ENCODE measurements at regions not wholly inside any gene's neighbourhood (a gene's known extent, or its start where the extent isn't known, plus 50 kb on each side); places are given as distances from the start of the nearest gene placed in this dataset.

DNA sequence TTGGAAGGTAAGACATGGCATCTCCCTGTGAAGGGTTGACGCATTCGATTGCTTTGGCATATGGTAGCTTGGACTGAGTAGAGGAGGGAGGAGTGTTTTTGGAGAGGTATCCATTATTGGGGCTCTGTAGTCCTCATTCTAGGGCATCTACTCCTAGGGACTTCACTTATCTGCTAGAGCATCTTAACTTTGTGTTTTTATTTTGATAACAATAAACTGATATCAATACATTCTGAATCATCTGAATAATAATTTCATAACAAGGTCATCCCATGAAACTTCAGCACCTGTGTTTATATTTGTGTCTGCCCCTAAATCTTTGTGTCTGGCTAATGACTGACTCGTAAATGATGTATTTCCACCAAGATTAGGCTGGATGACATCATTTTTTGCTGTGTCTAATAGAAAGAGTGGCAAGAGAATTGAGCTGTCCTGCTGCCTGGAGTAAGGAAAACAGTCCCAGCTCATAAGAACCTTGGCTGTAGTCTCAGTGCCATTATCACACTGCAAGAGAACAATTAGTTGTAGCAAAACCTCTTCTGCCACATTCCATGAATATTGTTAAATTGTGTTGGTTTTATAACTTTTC is 288.5 kb downstream of the PRL start:
- TF ChIP-seq EZH2phosphoT487 (IDR thresholded peaks at IDR 0.05; ENCODE audit: insufficient read depth, low read depth): no peak
- no peak for TF ChIP-seq EZH2 (IDR thresholded peaks at IDR 0.05; ENCODE audit: insufficient read depth, poor library complexity, severe bottlenecking)
- Histone ChIP-seq H3K79me2 (ENCODE audit: insufficient read depth) (no peaks in the 10 kb centered on the region), H3K9me2 (ENCODE audit: insufficient read depth) (no peaks in the 10 kb centered on the region), H3K9ac (no peak overlapping the region), H3F3A (ENCODE audit: insufficient read depth) (no peaks in the 10 kb centered on the region), H3K4me2 (ENCODE audit: unreplicated experiment) (no peak overlapping the region), H4K20me1 (ENCODE audit: insufficient read depth) (no peaks in the 10 kb centered on the region), H3K27me3 (replicated peaks; ENCODE audit: insufficient read depth) (no peaks in the 10 kb centered on the region), H3K27ac (no peak overlapping the region), H3K4me3 (no peak overlapping the region), H3K36me3 (ENCODE audit: low read depth) (no peaks in the 10 kb centered on the region), H3K9me3 (ENCODE audit: low read depth) (no peaks in the 10 kb centered on the region), H3K4me1 (ENCODE audit: insufficient read depth) (0 out of 2 replicates have a peak, but pooled peaks cover 3% of the 10 kb centered on the region), H2AFZ (no peak overlapping the region)
- DNase-seq: peak; percentile 15
- in situ Hi-C loops (cut with MboI): no loop called here
- WGBS, 2 experiments (ENCODE audit: low coverage in 1 of 2, low lambda C conversion rate in 2 of 2, missing lambda C conversion rate in 2 of 2): 65 to 72% methylated on average over 3 of the region's 3 CpGs

DNA sequence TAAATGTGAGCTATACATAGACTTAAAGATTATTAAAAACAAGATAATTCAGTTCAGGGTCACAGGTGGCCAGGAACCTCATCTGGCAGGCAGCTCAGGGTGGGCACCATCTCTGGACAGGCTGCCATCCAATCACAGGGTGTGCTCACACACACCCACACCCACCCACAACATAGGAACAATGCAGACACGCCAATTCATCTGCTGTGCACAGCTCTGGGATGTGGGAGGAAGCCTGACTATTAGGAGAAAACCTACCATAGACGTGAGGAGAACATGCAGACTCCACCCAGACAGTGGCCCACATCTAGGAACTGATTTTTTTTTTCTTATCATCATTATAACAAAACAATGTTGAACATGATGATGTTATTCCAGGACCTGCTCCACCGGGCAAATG is 286.7 kb downstream of the PRL start:
- TF ChIP-seq EZH2 (IDR thresholded peaks at IDR 0.05; ENCODE audit: insufficient read depth, poor library complexity, severe bottlenecking) (no peak), EZH2phosphoT487 (IDR thresholded peaks at IDR 0.05; ENCODE audit: insufficient read depth, low read depth) (no peak)
- Histone ChIP-seq H3K9ac (no peak overlapping the region), H3K4me1 (ENCODE audit: insufficient read depth) (no peaks in the 10 kb centered on the region), H3K36me3 (ENCODE audit: low read depth) (no peaks in the 10 kb centered on the region), H3F3A (ENCODE audit: insufficient read depth) (no peaks in the 10 kb centered on the region), H3K9me2 (ENCODE audit: insufficient read depth) (no peaks in the 10 kb centered on the region), H3K4me2 (ENCODE audit: unreplicated experiment) (no peak overlapping the region), H3K4me3 (no peak overlapping the region), H3K27me3 (replicated peaks; ENCODE audit: insufficient read depth) (no peaks in the 10 kb centered on the region), H3K9me3 (ENCODE audit: low read depth) (no peaks in the 10 kb centered on the region), H4K20me1 (ENCODE audit: insufficient read depth) (no peaks in the 10 kb centered on the region), H2AFZ (no peak overlapping the region), H3K27ac (no peak overlapping the region), H3K79me2 (ENCODE audit: insufficient read depth) (no peaks in the 10 kb centered on the region)
- in situ Hi-C loops (cut with MboI): no loop called here
- WGBS, 2 experiments (ENCODE audit: low coverage in 1 of 2, low lambda C conversion rate in 2 of 2, missing lambda C conversion rate in 2 of 2): 47 to 66% methylated on average over 3 of the region's 3 CpGs
- no peak for DNase-seq

DNA sequence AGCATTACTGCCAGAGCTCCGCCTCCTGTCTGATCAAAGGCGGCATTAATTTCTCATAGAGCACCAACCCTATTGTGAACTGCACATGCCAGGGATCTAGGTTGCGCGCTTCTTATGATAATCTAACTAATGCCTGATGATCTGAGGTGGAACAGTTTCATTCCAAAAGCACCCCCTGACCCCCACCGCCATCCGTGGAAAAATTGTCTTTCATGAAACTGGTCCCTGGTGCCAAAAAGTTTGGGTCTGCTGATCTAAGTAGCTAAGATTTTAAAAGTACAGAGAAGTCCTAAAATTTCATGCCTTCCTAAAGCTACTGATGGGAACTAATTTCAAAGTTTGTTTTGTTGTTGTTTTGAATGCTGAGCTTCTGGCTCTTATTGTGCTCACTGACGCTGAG is 281.6 kb downstream of the PRL start:
- H3K9me3 ChIP-seq (ENCODE audit: low read depth): no peaks in the 10 kb centered on the region
- H2AFZ ChIP-seq: no peak overlapping the region
- in situ Hi-C loops (cut with MboI): no loop called here
- no peaks in the 10 kb centered on the region for H3K4me1 ChIP-seq (ENCODE audit: insufficient read depth)
- H3K4me3 ChIP-seq: no peak overlapping the region
- no peaks in the 10 kb centered on the region for H3K36me3 ChIP-seq (ENCODE audit: low read depth)
- H3K9ac ChIP-seq: no peak overlapping the region
- no peaks in the 10 kb centered on the region for H4K20me1 ChIP-seq (ENCODE audit: insufficient read depth)
- H3K79me2 ChIP-seq (ENCODE audit: insufficient read depth): no peaks in the 10 kb centered on the region
- no peaks in the 10 kb centered on the region for H3K27me3 ChIP-seq (replicated peaks; ENCODE audit: insufficient read depth)
- 77 to 81% methylated on average over 7 of the region's 7 CpGs for WGBS, 2 experiments (ENCODE audit: low coverage in 1 of 2, low lambda C conversion rate in 2 of 2, missing lambda C conversion rate in 2 of 2)
- H3K27ac ChIP-seq: no peak overlapping the region
- no peaks in the 10 kb centered on the region for H3K9me2 ChIP-seq (ENCODE audit: insufficient read depth)
- DNase-seq: no peak
- TF ChIP-seq EZH2 (IDR thresholded peaks at IDR 0.05; ENCODE audit: insufficient read depth, poor library complexity, severe bottlenecking): no peak
- no peak for TF ChIP-seq EZH2phosphoT487 (IDR thresholded peaks at IDR 0.05; ENCODE audit: insufficient read depth, low read depth)
- no peak overlapping the region for H3K4me2 ChIP-seq (ENCODE audit: unreplicated experiment)
- no peaks in the 10 kb centered on the region for H3F3A ChIP-seq (ENCODE audit: insufficient read depth)

DNA sequence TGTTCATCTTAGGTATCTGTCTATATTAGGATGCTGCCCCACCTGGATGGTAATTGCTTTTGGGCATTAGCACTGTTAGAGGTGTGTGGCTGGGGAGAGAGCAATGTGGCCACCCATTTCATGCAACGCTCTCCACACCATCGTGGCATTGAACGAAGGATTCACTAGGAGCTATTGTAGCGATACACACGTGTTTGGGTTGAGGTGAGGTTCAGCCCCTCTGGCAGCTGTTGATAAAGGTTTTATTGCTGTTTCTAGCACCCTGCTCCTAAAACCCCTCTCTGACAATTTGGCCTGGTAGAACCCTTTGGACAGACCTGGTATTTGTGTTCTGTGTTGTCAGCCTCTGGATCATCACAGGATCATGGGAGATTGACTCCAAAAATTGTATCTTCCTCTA is 280.9 kb downstream of the PRL start:
- no peak overlapping the region for H3K4me3 ChIP-seq
- no peak overlapping the region for H3K27ac ChIP-seq
- H2AFZ ChIP-seq: no peak overlapping the region
- DNase-seq: no peak
- no peaks in the 10 kb centered on the region for H3K36me3 ChIP-seq (ENCODE audit: low read depth)
- no peaks in the 10 kb centered on the region for H3K4me1 ChIP-seq (ENCODE audit: insufficient read depth)
- no peaks in the 10 kb centered on the region for H3K9me2 ChIP-seq (ENCODE audit: insufficient read depth)
- no peaks in the 10 kb centered on the region for H3K9me3 ChIP-seq (ENCODE audit: low read depth)
- no peaks in the 10 kb centered on the region for H3F3A ChIP-seq (ENCODE audit: insufficient read depth)
- no peak overlapping the region for H3K9ac ChIP-seq
- 88 to 91% methylated on average over 5 of the region's 5 CpGs for WGBS, 2 experiments (ENCODE audit: low coverage in 1 of 2, low lambda C conversion rate in 2 of 2, missing lambda C conversion rate in 2 of 2)
- H3K79me2 ChIP-seq (ENCODE audit: insufficient read depth): no peaks in the 10 kb centered on the region
- TF ChIP-seq EZH2 (IDR thresholded peaks at IDR 0.05; ENCODE audit: insufficient read depth, poor library complexity, severe bottlenecking) (no peak), EZH2phosphoT487 (IDR thresholded peaks at IDR 0.05; ENCODE audit: insufficient read depth, low read depth) (no peak)
- H3K27me3 ChIP-seq (replicated peaks; ENCODE audit: insufficient read depth): no peaks in the 10 kb centered on the region
- in situ Hi-C loops (cut with MboI): no loop called here
- H4K20me1 ChIP-seq (ENCODE audit: insufficient read depth): no peaks in the 10 kb centered on the region
- no peak overlapping the region for H3K4me2 ChIP-seq (ENCODE audit: unreplicated experiment)

DNA sequence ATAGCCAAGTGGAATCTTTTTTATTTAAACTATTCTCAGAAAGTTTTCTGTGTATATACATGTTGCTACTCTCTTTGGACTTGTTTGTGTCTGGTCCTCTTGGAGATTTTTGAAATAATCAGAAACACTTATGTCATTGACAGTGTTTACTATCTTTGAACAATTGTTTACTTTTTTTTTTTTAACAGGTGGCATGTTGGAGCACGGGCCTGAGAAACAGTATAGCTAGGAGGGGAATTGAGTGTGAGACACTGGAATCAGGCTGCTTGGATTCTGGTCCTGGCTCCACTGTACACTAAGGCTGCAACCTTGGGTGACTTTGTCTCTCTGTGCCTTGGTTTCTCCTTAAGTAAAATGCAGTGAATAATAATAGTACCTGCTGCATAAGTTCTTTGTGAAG is 279.6 kb downstream of the PRL start:
- no peak overlapping the region for H3K9ac ChIP-seq
- H3K4me1 ChIP-seq (ENCODE audit: insufficient read depth): no peaks in the 10 kb centered on the region
- H3K4me2 ChIP-seq (ENCODE audit: unreplicated experiment): no peak overlapping the region
- H3K9me2 ChIP-seq (ENCODE audit: insufficient read depth): no peaks in the 10 kb centered on the region
- WGBS, 2 experiments (ENCODE audit: low coverage in 1 of 2, low lambda C conversion rate in 2 of 2, missing lambda C conversion rate in 2 of 2): 19 to 33% methylated on average over 1 of the region's 1 CpG
- H3K4me3 ChIP-seq: no peak overlapping the region
- H3K36me3 ChIP-seq (ENCODE audit: low read depth): no peaks in the 10 kb centered on the region
- no peak for TF ChIP-seq EZH2phosphoT487 (IDR thresholded peaks at IDR 0.05; ENCODE audit: insufficient read depth, low read depth)
- no peaks in the 10 kb centered on the region for H3F3A ChIP-seq (ENCODE audit: insufficient read depth)
- DNase-seq: no peak
- no peaks in the 10 kb centered on the region for H3K9me3 ChIP-seq (ENCODE audit: low read depth)
- no peaks in the 10 kb centered on the region for H4K20me1 ChIP-seq (ENCODE audit: insufficient read depth)
- no peaks in the 10 kb centered on the region for H3K79me2 ChIP-seq (ENCODE audit: insufficient read depth)
- H2AFZ ChIP-seq: no peak overlapping the region
- no peak overlapping the region for H3K27ac ChIP-seq
- H3K27me3 ChIP-seq (replicated peaks; ENCODE audit: insufficient read depth): no peaks in the 10 kb centered on the region
- in situ Hi-C loops (cut with MboI): no loop called here
